GM23338 (cell line): ENCODE measurements at regions not wholly inside any gene's neighbourhood (a gene's known extent, or its start where the extent isn't known, plus 50 kb on each side); places are given as distances from the start of the nearest gene placed in this dataset.

ENCODE experiments used
- ATAC-seq: fragments of 200-7000 bp; cut with Tn5 transposase; 3 replicates; pipeline ENCODE4 v1.9.1; 2020
- DNase-seq: peaks from one replicate; pipeline ENCODE4 v3.0.0-alpha.2; 2015; ENCODE audit warnings: low spot score
- H2AFZ ChIP-seq: fragments of 200-600 bp; sonication (generic); 2 replicates; pipeline ENCODE4 v1.8.0; 2016; ENCODE audit warnings: antibody characterized with exemption, mild to moderate bottlenecking, moderate library complexity
- H3F3A ChIP-seq: fragments of 200-600 bp; sonication (generic); replicated peaks from 2 replicates; pipeline ENCODE4 v1.8.0; 2017; ENCODE audit warnings: antibody characterized with exemption, mixed run types, low read depth
- H3K27ac ChIP-seq: fragments of 200-600 bp; sonication (generic); 2 replicates; pipeline ENCODE4 v1.6.1; 2016; ENCODE audit warnings: low read depth
- H3K27me3 ChIP-seq: fragments of 200-600 bp; sonication (generic); 2 replicates; pipeline ENCODE4 v1.8.0; 2016; ENCODE audit warnings: mild to moderate bottlenecking, mixed run types, moderate library complexity; ENCODE audit not compliant: insufficient read depth
- H3K36me3 ChIP-seq: fragments of 200-600 bp; sonication (generic); 2 replicates; pipeline ENCODE4 v1.8.0; 2016; ENCODE audit warnings: mild to moderate bottlenecking; ENCODE audit not compliant: insufficient read depth
- H3K4me1 ChIP-seq: fragments of 200-600 bp; sonication (generic); 2 replicates; pipeline ENCODE4 v1.8.0; 2016; ENCODE audit warnings: mild to moderate bottlenecking, moderate library complexity; ENCODE audit not compliant: insufficient read depth
- H3K4me2 ChIP-seq: fragments of 200-600 bp; sonication (generic); 2 replicates; pipeline ENCODE4 v1.7.1; 2017; ENCODE audit warnings: mixed run types
- H3K4me3 ChIP-seq: fragments of 200-600 bp; sonication (generic); 2 replicates; pipeline ENCODE4 v1.6.1; 2016; ENCODE audit warnings: mixed run types
- H3K79me2 ChIP-seq: fragments of 200-600 bp; sonication (generic); replicated peaks from 2 replicates; pipeline ENCODE4 v1.8.0; 2017; ENCODE audit warnings: mild to moderate bottlenecking; ENCODE audit not compliant: insufficient read depth
- H3K9me2 ChIP-seq: fragments of 200-600 bp; sonication (generic); 2 replicates; pipeline ENCODE4 v1.8.0; 2017; ENCODE audit not compliant: insufficient read depth
- H4K20me1 ChIP-seq: fragments of 200-600 bp; sonication (generic); replicated peaks from 2 replicates; pipeline ENCODE4 v1.8.0; 2017; ENCODE audit warnings: mild to moderate bottlenecking; ENCODE audit not compliant: insufficient read depth
- H3K27ac Mint-ChIP-seq: 2 replicates; pipeline ENCODE4 v1.8.0; 2020; ENCODE audit warnings: inconsistent platforms, mild to moderate bottlenecking, moderate library complexity, mixed read lengths
- H3K27me3 Mint-ChIP-seq: 3 replicates; pipeline ENCODE4 v1.8.0; 2022; ENCODE audit warnings: low read depth, mild to moderate bottlenecking, moderate library complexity, mixed read lengths, inconsistent platforms; ENCODE audit not compliant: insufficient read depth, poor library complexity
- H3K36me3 Mint-ChIP-seq: 3 replicates; pipeline ENCODE4 v1.8.0; 2021; ENCODE audit warnings: low read depth, mild to moderate bottlenecking, inconsistent platforms, moderate library complexity, mixed read lengths
- H3K4me1 Mint-ChIP-seq: 3 replicates; pipeline ENCODE4 v1.8.0; 2020; ENCODE audit warnings: mild to moderate bottlenecking, inconsistent platforms, mixed read lengths
- H3K4me3 Mint-ChIP-seq: 3 replicates; pipeline ENCODE4 v1.8.0; 2021; ENCODE audit warnings: moderate library complexity, mild to moderate bottlenecking, inconsistent platforms, mixed read lengths
- H3K9me3 Mint-ChIP-seq: 3 replicates; pipeline ENCODE4 v1.8.0; 2020; ENCODE audit warnings: moderate library complexity, mild to moderate bottlenecking, inconsistent platforms, mixed read lengths
- CTCF ChIP-seq, 2 experiments: fragments of 200-600 bp in 1 of 2; sonication (generic) in 1 of 2; conservative IDR thresholded peaks; 2 replicates each; pipeline versions ENCODE4 v1.5.1 to v1.6.1; 2016 to 2017; ENCODE audit warnings: antibody characterized with exemption in 2 of 2, low read depth in 2 of 2, mild to moderate bottlenecking in 2 of 2, moderate library complexity in 1 of 2
- EZH2 ChIP-seq: fragments of 200-600 bp; sonication (generic); IDR thresholded peaks from one replicate; pipeline ENCODE4 v1.8.0; 2017; ENCODE audit warnings: antibody characterized with exemption, mild to moderate bottlenecking, low read depth; ENCODE audit not compliant: unreplicated experiment
- EZH2phosphoT487 ChIP-seq: fragments of 200-600 bp; sonication (generic); IDR thresholded peaks from one replicate; pipeline ENCODE4 v1.8.1; 2018; ENCODE audit warnings: antibody characterized with exemption; ENCODE audit not compliant: unreplicated experiment
- JUNB ChIP-seq: IDR thresholded peaks from one replicate; pipeline ENCODE4 v1.6.1; 2016; ENCODE audit warnings: antibody characterized with exemption; ENCODE audit not compliant: unreplicated experiment
- POLR2AphosphoS5 ChIP-seq: IDR thresholded peaks from 2 replicates; pipeline ENCODE4 v1.6.1; 2016; ENCODE audit warnings: antibody characterized with exemption, low read depth
- REST ChIP-seq: IDR thresholded peaks from one replicate; pipeline ENCODE4 v1.6.1; 2018; ENCODE audit warnings: antibody characterized with exemption; ENCODE audit not compliant: unreplicated experiment
- STAT1 ChIP-seq: IDR thresholded peaks from one replicate; pipeline ENCODE4 v1.6.1; 2016; ENCODE audit warnings: antibody characterized with exemption; ENCODE audit not compliant: unreplicated experiment
- ZNF114 ChIP-seq: fragments of 250-450 bp; sonication (Bioruptor Pico); IDR thresholded peaks from 2 replicates; pipeline ENCODE4 v1.5.0; 2020; ENCODE audit warnings: mild to moderate bottlenecking, moderate library complexity
- ZNF331 ChIP-seq: fragments of 250-450 bp; sonication (Bioruptor Pico); IDR thresholded peaks from 2 replicates; pipeline ENCODE4 v1.5.0; 2020; ENCODE audit warnings: low read depth, mild to moderate bottlenecking, moderate library complexity
- ZNF462 ChIP-seq: fragments of 250-450 bp; sonication (Bioruptor Pico); IDR thresholded peaks from 2 replicates; pipeline ENCODE4 v1.5.0; 2020; ENCODE audit warnings: mild to moderate bottlenecking, moderate library complexity

- ATAC-seq (no peak), DNase-seq (no peak)
- Histone ChIP-seq H3K36me3 (no peaks in the 10 kb centered on the region), H3F3A (no peaks in the 10 kb centered on the region), H3K27me3 (no peaks in the 10 kb centered on the region), H3K79me2 (no peaks in the 10 kb centered on the region), H4K20me1 (no peaks in the 10 kb centered on the region), H3K4me2 (no peak overlapping the region), H3K4me1 (no peaks in the 10 kb centered on the region), H3K4me3 (no peak overlapping the region), H3K9me2 (peaks cover 13% of the 10 kb centered on the region), H2AFZ (no peak overlapping the region), H3K27ac (no peak overlapping the region)
- no peak overlapping the region for H3K27ac Mint-ChIP-seq
- peaks cover 4% of the 10 kb centered on the region for H3K27me3 Mint-ChIP-seq
- TF ChIP-seq EZH2phosphoT487 (no peak), REST (no peak), ZNF331 (no peak), STAT1 (no peak), POLR2AphosphoS5 (no peak), JUNB (no peak), CTCF (conservative IDR thresholded peaks at IDR 0.05; ENCODE audit: low read depth in 2 of 2) (no peak), EZH2 (no peak)
- H3K4me1 Mint-ChIP-seq, result no peaks in the 10 kb centered on the region
- no peak overlapping the region for H3K4me3 Mint-ChIP-seq
- H3K36me3 Mint-ChIP-seq, result no peaks in the 10 kb centered on the region
- peaks cover 2% of the 10 kb centered on the region; the same call in 2 of the 3 replicates for H3K9me3 Mint-ChIP-seq
These were observed 63.8 kb upstream of the ETS2 start for GRCh38 chr21:38741950-38742256.

GRCh38 chr21:38742580-38743260 lies 63.0 kb upstream of the ETS2 start:
- ATAC-seq (no peak), DNase-seq (no peak)
- Histone ChIP-seq H3F3A (no peaks in the 10 kb centered on the region), H3K4me1 (no peaks in the 10 kb centered on the region), H3K4me3 (no peak overlapping the region), H3K27me3 (no peaks in the 10 kb centered on the region), H3K4me2 (no peak overlapping the region), H3K27ac (no peak overlapping the region), H4K20me1 (no peaks in the 10 kb centered on the region), H2AFZ (no peak overlapping the region), H3K79me2 (no peaks in the 10 kb centered on the region), H3K36me3 (no peaks in the 10 kb centered on the region), H3K9me2 (peaks cover 13% of the 10 kb centered on the region)
- Mint-ChIP-seq H3K4me3 (no peak overlapping the region), H3K9me3 (peaks cover 2% of the 10 kb centered on the region; the same call in 2 of the 3 replicates), H3K36me3 (no peaks in the 10 kb centered on the region), H3K4me1 (no peaks in the 10 kb centered on the region), H3K27ac (no peak overlapping the region), H3K27me3 (peaks cover 4% of the 10 kb centered on the region)
- no peak for TF ChIP-seq ZNF114 (CRISPR knock-in tag)
- TF ChIP-seq STAT1, result no peak
- TF ChIP-seq EZH2phosphoT487, result no peak
- TF ChIP-seq ZNF462, result no peak
- TF ChIP-seq EZH2, result no peak
